T-helper 1 cell (primary cell): ENCODE measurements at regions not wholly inside any gene's neighbourhood (a gene's known extent, or its start where the extent isn't known, plus 50 kb on each side); places are given as distances from the start of the nearest gene placed in this dataset.

ENCODE experiments used
- DNase-seq, 5 donors: peaks; one replicate each; pipeline ENCODE4 v3.0.0-alpha.2; 2012 to 2020

DNA sequence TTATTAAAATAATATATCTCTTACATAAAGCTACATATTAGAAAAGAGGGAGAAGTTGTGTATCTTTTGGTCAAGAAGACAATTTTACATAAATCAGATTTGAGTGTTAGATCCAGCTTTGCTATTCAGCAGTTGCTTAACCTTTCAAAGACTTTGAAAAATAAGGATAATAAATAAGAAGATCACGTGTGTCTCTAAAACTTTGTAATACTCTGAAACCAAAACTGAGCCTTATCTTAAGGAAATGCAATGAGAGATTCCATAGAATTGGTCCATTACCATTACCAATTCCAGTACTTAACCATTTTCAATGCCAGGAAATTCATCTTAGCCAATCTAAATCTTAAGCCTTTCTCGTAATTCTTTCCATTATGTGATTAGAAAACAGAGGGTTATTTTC, 89.2 kb upstream of the COL5A2 start:
- no peak for DNase-seq

DNA sequence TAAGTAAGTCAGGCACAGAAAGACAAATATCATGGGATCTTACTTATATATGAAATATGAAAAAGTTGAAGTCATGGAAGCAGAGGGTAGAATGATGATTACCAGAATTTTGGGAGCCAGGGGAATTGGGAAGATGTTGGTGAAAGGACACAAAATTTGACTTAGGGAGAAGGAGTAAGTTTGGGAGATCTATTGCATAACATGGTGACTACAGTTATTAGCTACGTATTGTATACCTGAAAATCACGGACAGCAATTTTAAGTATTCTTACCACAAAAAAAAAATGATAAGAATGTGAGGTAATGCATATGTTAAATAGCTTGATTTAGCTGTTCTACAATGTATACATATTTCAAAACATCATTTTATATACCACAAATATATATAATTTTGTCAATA, 94.2 kb upstream of the COL5A2 start:
- no peak for DNase-seq

DNA sequence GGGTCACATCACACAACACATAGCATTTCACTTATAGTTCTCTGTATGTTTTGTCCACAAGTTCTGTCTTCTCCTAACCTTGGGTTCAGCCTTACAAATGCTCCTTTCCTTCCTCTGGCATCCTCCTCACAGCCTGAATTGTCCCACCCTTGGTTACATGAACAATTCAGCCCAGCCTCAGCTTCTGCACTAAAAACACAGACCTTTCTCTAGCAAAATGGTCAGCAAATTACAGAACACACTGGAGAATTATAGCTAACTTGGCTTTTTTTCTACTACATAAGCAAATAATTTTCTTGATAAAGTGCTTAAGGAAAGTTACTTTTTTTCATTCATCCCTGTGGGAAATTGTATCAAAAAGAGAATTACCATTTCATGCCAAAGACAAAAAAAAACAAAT, 94.8 kb upstream of the COL5A2 start:
- DNase-seq: no peak

DNA sequence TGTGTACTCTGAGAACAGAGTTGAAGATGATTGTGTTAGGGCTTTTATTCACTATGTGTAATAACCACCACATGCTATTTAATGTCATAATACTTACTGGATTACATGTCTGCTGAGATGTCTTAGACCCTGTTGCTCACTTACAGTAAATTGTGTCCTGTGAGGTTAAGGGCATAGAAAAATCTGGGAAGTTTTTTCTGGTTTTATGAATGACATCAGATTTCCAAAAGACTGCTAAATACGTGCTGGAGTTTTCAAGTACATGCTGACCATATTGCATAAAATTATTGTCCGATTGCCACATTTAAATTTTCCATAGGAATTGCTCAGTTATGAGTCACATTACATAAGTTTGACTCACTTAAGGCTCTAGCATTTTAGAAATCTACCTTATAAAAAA, 96.7 kb upstream of the COL5A2 start:
- DNase-seq: no peak

DNA sequence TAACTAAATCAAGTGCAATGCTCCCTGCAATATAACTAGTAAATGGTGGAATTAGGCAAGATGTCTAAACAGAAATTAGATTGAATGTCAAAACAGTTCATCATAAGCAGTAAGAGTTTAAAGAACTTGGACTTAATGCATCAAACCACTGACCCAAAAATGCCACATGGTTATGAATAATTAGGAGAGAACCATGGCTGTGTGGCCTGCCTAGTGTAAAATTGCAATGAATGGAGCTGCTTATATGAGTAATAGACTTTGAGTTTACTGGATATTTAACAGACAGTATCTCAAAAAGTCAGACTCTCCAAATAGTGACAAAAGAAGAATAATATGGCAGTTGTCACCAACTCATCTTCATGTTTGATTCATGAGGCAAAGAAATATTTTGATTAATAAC, 101.6 kb upstream of the COL5A2 start:
- DNase-seq: no peak

DNA sequence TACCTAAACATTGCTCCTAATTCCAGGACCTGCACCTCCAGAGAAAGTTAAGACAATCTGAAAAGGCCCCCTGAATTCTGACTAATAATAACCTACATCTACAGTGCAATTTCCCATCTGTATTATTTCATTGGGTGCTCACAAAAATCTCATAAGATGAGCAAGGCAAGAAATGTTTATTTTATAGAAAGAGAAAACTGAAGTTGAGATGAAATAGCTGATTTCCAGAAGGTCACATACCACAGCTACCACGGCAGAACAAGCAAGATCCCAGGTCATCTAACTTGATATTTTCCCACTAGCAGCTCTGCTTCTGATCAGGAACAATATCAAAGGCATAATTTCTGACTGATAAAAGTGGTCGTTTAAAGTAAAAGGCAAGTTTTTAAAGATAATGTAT, 105.8 kb upstream of the COL5A2 start:
- no peak for DNase-seq

DNA sequence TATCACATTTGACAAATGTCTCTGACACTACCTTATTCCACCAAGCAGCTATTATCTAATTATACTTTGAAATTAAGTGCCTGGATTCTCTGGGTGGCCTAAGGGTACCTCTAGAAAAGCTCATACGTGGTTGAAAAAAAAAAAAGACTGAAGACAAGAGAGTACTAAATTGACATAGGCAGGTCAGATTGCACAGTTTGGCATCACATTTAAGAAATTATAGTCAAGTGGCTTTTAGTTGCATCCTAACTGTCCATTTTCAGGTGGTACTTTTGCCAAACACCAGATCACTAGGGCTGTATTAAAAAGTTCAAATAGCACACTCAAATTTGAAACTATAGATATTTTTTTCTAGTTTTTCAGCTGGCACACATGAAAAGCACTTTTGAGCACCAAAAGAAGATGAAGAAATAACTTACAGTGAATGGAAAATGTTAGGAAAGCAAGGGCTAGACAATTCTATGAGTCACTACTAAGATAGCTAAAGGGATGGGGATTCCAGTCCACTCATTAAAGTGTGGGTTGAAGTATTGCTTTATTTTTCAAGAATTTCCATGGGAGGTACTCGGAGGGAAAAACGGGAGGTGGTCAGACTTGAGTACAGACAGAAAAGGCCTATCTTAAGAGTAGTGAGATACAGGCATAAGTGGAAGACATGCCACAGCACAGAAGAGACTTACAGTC, 106.5 kb upstream of the COL5A2 start:
- no peak for DNase-seq

DNA sequence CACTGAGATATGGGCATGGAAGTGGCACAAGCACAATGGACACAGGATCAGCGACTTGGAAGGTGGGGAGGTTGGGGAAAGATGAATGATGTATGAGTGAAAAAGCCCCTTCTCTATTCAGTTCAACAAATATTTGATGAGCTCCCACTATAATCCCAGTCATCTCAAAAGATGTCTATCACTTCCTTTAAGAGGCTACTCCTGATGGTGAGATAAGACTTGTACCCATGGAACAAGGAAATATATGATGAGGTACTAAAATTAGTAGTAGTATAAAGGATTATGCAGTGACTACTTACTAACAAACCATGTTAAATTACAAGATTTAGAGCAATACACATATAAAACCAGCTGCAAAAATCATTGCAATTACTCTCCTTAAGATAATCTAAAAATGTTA, 107.8 kb upstream of the COL5A2 start:
- DNase-seq: no peak

DNA sequence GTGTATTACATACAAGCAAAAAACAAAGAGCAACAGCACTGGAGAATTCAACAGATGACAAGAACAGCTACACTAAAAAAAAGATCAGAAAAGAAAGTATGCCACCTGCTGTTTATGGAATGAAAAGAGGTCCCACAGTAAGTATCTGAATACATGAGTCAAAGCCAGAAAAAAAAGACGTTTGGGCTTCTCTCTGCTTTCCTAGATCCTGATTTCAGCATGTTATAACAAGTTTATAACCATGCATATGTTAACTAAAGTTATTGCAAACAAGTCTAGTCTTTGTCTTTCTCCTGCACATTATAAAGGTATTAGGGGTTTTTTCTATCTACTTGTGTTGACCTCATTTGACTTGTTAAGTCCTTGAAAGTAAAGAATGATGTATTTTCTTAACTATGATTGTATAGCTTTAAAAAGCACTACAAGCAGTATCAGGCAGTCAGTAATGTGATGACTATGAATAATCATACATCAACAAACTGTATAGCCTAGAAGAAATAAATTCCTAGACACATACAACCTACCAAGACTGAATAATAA, 108.5 kb upstream of the COL5A2 start:
- DNase-seq: peak in 1 of 5 donors; percentile 38

DNA sequence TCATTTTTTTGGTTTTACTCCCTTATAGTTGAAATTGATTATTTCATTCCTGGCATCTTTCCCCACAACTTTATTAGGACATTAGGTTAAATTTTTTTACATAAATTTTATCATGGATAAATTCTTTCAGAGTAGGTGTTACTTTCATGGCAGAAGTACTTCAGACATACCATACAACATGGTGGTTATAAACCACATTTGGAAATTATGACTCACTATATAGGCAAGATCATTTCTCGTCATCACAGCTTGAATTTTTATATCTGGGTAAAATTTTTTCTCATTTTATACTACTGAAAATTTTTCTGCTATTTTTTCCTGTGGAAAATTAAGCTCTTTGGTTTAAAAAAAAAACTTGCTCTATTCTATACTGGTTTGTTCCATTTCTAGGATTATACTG, 111.9 kb upstream of the COL5A2 start:
- DNase-seq: peak in 1 of 5 donors; percentile 17

DNA sequence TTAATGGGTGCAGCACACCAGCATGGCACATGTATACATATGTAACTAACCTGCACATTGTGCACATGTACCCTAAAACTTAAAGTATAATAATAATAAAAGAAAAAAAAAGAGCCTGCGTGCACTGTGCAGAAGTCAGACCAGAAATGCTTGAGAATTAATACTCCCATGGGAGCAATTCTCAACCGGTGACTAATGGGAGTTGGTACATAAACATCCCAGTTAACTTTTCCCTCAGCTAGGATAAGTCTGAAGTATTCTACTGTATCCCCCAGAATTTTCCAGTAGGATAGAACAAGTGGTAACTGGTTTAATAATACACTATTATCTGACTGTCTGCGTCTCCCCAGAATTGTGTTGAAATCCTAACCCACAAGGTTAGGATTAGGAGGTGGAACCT, 113.6 kb upstream of the COL5A2 start:
- no peak for DNase-seq

DNA sequence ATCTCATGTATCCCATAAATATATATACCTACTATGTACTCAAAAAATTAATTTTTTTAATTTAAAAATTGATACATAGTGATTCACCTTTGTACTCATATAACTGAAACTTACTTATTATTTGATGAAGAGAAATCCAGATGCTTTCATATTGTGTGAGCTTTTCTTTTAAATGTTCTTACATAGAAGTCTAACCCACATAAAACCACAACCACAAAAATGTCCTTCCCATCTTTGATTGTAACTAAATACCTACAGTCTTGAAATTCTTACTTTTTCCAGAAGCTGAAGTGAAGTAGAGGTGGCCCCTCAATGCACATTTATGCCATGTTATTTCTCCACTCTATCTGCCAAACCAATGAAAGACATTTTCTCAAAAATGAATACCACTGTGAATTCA, 117.9 kb upstream of the COL5A2 start:
- DNase-seq: no peak

DNA sequence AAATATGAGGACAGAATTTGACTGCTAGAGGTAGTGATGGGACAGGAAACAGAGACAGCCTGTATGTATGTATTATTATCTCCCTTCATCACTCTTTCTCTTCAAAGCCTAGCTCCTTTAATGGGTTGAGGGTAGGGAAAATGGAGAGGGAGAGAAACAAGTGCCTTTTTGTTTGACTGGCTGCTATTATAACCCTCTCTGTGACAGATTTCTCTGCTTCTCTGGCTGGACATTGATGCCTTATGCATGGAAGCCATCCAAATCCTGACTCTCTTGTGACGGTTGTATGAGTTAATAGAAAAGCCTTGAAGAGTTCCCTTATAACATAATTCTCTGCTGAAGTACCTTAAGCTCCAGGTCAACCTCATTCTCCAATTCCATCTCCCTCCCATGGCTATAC, 118.5 kb upstream of the COL5A2 start:
- no peak for DNase-seq

DNA sequence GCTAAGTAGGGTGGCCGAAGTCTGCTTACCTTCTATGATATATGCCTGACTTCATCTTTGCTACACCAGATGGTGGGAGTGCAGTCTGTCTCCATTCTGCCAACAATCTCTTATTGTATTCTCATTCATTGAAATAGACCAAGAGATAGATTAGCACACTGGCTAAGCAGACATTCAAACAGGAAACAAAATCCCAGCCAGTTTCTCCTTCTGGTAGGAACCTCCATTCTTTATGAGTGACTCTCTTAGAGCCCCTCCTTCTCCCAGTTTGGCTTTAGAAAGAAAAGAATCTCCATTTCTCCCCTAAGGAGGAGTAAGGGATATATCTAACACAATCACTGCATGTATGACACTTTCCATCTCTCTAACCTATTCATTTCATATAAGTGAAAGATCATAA, 118.9 kb upstream of the COL5A2 start:
- DNase-seq: no peak

DNA sequence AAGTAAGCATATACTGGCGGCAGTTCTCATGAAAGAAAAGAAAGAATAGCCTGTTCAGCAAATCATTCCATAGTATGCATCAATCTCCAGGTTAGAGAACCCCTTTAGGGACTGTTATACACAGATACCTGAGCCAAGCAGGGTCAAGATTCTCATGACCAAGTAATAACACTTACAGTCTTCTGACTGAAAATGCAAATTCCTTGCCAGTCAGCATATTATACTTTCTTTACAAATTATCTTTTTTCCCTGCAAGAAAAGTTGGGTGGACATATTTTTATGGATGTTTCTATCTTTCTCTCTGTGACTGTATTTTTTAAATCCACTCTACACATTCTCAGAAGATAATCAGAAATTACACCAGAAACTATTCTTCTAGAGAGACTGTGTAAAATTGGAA, 120.4 kb upstream of the COL5A2 start:
- DNase-seq: no peak

DNA sequence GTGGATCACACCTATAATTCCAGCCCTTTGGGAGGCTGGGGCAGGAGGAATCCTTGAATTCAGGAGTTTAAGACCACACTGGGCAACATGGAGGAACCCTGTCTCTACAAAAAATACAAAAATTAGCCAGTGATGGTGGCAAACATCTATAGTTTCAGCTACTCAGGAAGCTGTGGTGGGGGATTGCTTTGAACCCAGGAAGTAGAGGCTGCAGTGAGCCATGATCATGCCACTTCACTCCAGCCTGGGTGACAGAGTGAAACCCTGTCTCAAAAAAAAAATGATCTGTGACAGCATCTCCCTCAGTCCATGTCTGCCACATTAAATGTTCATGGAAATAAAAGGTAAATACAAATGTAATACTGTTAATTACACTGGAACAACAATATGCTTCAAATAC, 121.4 kb upstream of the COL5A2 start:
- peak in 2 of 5 donors; percentile 29 to 79 for DNase-seq

DNA sequence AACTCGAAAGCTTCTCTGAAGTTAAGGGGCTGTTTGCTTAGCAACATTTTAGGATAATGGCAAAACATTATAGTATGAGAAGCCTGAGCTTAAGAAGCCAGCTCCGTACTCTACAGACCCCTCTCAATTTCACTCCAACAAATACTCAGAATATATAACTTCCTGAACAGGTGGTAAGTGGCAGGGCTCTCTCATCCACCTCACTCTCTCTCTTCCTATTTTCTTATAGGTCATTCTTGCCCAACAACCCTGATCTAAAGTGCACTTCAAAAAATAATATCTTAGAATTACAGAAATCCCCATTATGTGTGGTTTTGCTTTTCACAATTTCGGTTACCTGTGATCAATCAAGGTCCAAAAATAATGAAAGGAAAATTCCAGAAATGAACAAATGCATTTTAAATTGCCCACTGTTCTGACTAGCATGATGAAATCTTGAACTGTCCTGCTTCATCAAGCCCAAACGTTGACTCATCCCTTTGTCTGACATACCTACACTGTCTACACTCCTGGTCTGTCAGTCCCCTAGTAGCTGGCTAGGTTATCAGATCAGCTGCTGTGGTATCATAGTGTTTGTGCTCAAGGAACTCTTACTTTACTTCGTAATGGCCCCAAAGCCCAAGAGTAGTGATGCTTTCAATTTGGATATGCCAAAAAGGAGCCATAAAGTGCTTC, 122.8 kb upstream of the COL5A2 start:
- DNase-seq: peak in 1 of 5 donors; percentile 28

DNA sequence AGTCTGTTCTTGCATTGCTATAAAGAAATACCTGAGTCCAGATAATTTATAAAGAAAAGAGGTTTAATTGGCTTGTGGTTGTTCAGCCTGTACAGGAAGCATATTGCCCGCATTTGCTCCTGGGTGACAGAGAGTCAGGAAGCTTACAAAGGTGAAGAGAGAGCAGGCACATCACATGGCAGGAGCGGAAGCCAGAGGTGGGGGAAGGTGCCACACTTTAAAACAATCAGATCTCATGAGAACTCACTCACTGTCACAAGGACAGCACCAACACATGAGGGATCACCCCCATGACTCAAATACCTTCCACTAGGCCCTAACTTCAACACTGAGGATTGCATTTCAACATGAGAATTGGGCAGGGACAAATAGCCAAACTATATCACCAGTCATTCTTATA, 124.8 kb upstream of the COL5A2 start:
- DNase-seq: peak in 4 of 5 donors; percentile 14 to 50 (median 22)

DNA sequence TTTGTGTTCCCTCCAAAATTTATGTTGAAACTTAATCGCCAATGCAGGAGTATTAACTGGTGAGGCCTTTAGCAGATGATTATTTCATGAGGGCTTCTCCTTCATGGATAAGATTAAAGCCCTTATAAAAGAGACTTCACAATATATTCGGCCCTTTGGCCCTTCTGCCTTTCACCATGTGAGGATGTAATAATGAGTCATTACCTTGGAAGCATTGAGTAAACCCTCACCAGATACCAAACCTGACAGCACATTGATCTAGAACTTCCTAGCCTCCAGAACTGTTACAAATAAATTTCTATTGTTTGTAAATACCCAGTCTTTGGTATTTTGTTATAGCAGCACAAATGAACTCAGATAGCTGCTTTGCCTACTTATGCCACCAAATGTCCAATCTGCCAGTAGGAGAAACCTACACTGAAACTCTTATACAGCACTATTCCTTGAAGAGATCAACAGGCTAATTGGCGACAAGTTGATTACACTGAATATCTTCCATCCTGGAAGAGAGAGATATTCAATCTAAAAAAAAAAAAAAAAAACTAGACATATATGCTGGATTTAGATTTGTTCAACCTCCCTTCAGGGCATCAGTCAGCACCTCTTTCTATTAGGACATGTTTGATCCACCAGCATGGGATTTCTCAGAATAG, 125.9 kb upstream of the COL5A2 start:
- no peak for DNase-seq

DNA sequence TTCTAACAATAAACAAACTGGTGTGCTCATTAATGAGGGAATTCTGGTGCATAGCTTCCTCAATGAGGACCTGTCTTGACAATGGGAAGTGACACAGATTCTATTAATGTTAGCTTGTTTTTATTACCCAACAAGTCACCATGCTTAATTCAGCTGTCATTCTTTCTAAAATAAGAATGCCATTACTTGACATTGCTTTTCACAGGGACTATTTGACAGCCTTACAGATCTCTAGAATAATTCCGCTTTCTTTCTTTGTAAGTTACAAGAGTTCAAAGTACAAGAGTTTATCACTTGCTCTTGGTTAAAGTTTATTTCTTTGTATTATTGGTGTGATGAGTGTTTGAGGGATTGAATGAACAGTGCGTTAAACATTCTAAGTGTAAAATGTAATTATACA, 127.0 kb upstream of the COL5A2 start:
- no peak for DNase-seq

DNA sequence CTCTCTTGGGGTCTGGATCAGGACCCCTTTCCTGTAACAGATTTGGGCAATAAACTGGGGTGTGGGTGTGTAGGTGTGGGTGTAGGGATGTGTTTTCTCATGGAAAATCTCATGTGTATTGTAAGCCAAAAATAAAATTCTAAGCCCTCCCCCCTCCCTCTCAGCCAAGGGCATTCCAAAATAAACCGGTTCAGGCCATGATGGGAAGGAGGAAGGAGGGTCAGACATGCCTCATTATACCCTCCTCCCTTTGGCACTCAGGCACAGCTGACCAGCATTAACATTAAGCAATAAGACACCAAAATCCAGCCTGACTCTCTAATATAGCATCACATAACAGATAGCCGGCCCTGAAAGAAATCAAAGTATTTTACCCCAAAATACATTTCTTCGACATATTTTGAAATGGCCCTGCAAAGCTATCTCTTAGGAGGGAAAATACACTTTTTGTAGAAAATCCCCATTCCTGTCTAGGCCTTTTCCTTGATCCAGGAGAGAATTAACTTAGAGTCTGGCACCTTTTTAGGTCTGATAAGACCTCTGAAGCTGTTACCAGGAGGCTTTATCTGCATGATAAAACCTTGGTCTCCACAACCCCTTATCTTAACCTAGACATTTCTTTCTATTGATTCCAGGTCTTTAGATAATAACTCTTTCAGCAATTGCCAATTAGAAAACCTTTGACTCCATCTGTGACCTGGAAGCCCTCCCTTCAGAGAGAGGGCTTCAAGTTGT, 128.7 kb upstream of the COL5A2 start:
- no peak for DNase-seq

DNA sequence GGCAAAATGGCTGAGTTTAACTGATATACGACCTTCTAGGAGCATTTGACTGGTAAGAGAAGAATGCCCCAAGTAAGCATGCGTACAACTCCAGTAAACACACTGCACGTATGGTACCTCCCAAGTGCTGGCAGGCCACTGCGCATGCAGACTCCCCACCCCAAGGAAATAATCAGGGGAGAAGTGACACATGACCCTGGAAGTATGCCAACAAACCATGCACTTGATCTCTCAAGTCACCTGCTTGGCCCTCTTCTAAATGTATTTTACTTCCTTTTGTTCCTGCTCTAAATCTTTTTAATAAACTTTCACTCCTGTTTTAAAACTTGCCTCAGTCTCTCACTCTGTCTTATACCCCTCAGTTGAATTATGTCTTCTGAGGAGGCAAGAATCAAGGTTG, 129.8 kb upstream of the COL5A2 start:
- no peak for DNase-seq

DNA sequence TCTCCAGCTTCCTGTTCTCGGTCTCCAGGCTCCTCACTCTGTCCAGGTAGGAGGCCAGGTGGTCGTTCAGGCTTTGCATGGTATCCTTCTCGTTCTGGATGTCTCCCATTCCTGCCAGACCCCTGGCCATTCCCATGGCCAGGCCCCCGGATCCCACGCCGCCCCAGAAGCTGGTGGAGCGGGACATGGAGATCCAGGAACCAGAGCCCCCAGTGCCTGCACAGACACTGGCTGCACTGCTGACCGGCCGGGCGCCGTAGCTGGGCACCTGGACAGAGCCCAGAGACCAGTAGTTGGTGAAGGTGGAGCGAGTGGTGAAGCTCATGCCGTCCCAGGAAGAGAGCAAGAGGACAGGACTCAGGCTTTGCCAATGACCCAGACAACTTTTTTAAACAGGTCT, 129.1 kb upstream of the WDR75 start:
- no peak for DNase-seq
